GM23338 (cell line): ENCODE measurements at regions not wholly inside any gene's neighbourhood (a gene's known extent, or its start where the extent isn't known, plus 50 kb on each side); places are given as distances from the start of the nearest gene placed in this dataset.

Experiments
- ATAC-seq: fragments of 200-7000 bp; cut with Tn5 transposase; 3 replicates; pipeline ENCODE4 v1.9.1; 2020
- DNase-seq: peaks from one replicate; pipeline ENCODE4 v3.0.0-alpha.2; 2015; ENCODE audit warnings: low spot score
- H2AFZ ChIP-seq: fragments of 200-600 bp; sonication (generic); 2 replicates; pipeline ENCODE4 v1.8.0; 2016; ENCODE audit warnings: antibody characterized with exemption, mild to moderate bottlenecking, moderate library complexity
- H3F3A ChIP-seq: fragments of 200-600 bp; sonication (generic); replicated peaks from 2 replicates; pipeline ENCODE4 v1.8.0; 2017; ENCODE audit warnings: antibody characterized with exemption, mixed run types, low read depth
- H3K27ac ChIP-seq: fragments of 200-600 bp; sonication (generic); 2 replicates; pipeline ENCODE4 v1.6.1; 2016; ENCODE audit warnings: low read depth
- H3K27me3 ChIP-seq: fragments of 200-600 bp; sonication (generic); 2 replicates; pipeline ENCODE4 v1.8.0; 2016; ENCODE audit warnings: mild to moderate bottlenecking, mixed run types, moderate library complexity; ENCODE audit not compliant: insufficient read depth
- H3K36me3 ChIP-seq: fragments of 200-600 bp; sonication (generic); 2 replicates; pipeline ENCODE4 v1.8.0; 2016; ENCODE audit warnings: mild to moderate bottlenecking; ENCODE audit not compliant: insufficient read depth
- H3K4me1 ChIP-seq: fragments of 200-600 bp; sonication (generic); 2 replicates; pipeline ENCODE4 v1.8.0; 2016; ENCODE audit warnings: mild to moderate bottlenecking, moderate library complexity; ENCODE audit not compliant: insufficient read depth
- H3K4me2 ChIP-seq: fragments of 200-600 bp; sonication (generic); 2 replicates; pipeline ENCODE4 v1.7.1; 2017; ENCODE audit warnings: mixed run types
- H3K4me3 ChIP-seq: fragments of 200-600 bp; sonication (generic); 2 replicates; pipeline ENCODE4 v1.6.1; 2016; ENCODE audit warnings: mixed run types
- H3K79me2 ChIP-seq: fragments of 200-600 bp; sonication (generic); replicated peaks from 2 replicates; pipeline ENCODE4 v1.8.0; 2017; ENCODE audit warnings: mild to moderate bottlenecking; ENCODE audit not compliant: insufficient read depth
- H3K9me2 ChIP-seq: fragments of 200-600 bp; sonication (generic); 2 replicates; pipeline ENCODE4 v1.8.0; 2017; ENCODE audit not compliant: insufficient read depth
- H4K20me1 ChIP-seq: fragments of 200-600 bp; sonication (generic); replicated peaks from 2 replicates; pipeline ENCODE4 v1.8.0; 2017; ENCODE audit warnings: mild to moderate bottlenecking; ENCODE audit not compliant: insufficient read depth
- H3K27ac Mint-ChIP-seq: 2 replicates; pipeline ENCODE4 v1.8.0; 2020; ENCODE audit warnings: inconsistent platforms, mild to moderate bottlenecking, moderate library complexity, mixed read lengths
- H3K27me3 Mint-ChIP-seq: 3 replicates; pipeline ENCODE4 v1.8.0; 2022; ENCODE audit warnings: low read depth, mild to moderate bottlenecking, moderate library complexity, mixed read lengths, inconsistent platforms; ENCODE audit not compliant: insufficient read depth, poor library complexity
- H3K36me3 Mint-ChIP-seq: 3 replicates; pipeline ENCODE4 v1.8.0; 2021; ENCODE audit warnings: low read depth, mild to moderate bottlenecking, inconsistent platforms, moderate library complexity, mixed read lengths
- H3K4me1 Mint-ChIP-seq: 3 replicates; pipeline ENCODE4 v1.8.0; 2020; ENCODE audit warnings: mild to moderate bottlenecking, inconsistent platforms, mixed read lengths
- H3K4me3 Mint-ChIP-seq: 3 replicates; pipeline ENCODE4 v1.8.0; 2021; ENCODE audit warnings: moderate library complexity, mild to moderate bottlenecking, inconsistent platforms, mixed read lengths
- H3K9me3 Mint-ChIP-seq: 3 replicates; pipeline ENCODE4 v1.8.0; 2020; ENCODE audit warnings: moderate library complexity, mild to moderate bottlenecking, inconsistent platforms, mixed read lengths
- CREB1 ChIP-seq: fragments of 250-450 bp; sonication (Bioruptor Pico); IDR thresholded peaks from 2 replicates; pipeline ENCODE4 v1.5.0; 2020; ENCODE audit warnings: low read depth, mild to moderate bottlenecking, moderate library complexity
- EZH2phosphoT487 ChIP-seq: fragments of 200-600 bp; sonication (generic); IDR thresholded peaks from one replicate; pipeline ENCODE4 v1.8.1; 2018; ENCODE audit warnings: antibody characterized with exemption; ENCODE audit not compliant: unreplicated experiment
- JUNB ChIP-seq: IDR thresholded peaks from one replicate; pipeline ENCODE4 v1.6.1; 2016; ENCODE audit warnings: antibody characterized with exemption; ENCODE audit not compliant: unreplicated experiment
- NANOG ChIP-seq: IDR thresholded peaks from 2 replicates; pipeline ENCODE4 v1.6.1; 2016; ENCODE audit warnings: antibody characterized with exemption, borderline replicate concordance
- POLR2AphosphoS5 ChIP-seq: IDR thresholded peaks from 2 replicates; pipeline ENCODE4 v1.6.1; 2016; ENCODE audit warnings: antibody characterized with exemption, low read depth
- STAT1 ChIP-seq: IDR thresholded peaks from one replicate; pipeline ENCODE4 v1.6.1; 2016; ENCODE audit warnings: antibody characterized with exemption; ENCODE audit not compliant: unreplicated experiment
- ZNF114 ChIP-seq: fragments of 250-450 bp; sonication (Bioruptor Pico); IDR thresholded peaks from 2 replicates; pipeline ENCODE4 v1.5.0; 2020; ENCODE audit warnings: mild to moderate bottlenecking, moderate library complexity
- TF ChIP-seq, protein P1 (sequence below): fragments of 250-450 bp; sonication (Bioruptor Pico); IDR thresholded peaks from 2 replicates; pipeline ENCODE4 v1.5.0; 2020; ENCODE audit warnings: mild to moderate bottlenecking, moderate library complexity
- TF ChIP-seq, protein P2 (sequence below), 2 experiments: fragments of 200-600 bp in 1 of 2; sonication (generic) in 1 of 2; conservative IDR thresholded peaks; 2 replicates each; pipeline versions ENCODE4 v1.5.1 to v1.6.1; 2016 to 2017; ENCODE audit warnings: antibody characterized with exemption in 2 of 2, low read depth in 2 of 2, mild to moderate bottlenecking in 2 of 2, moderate library complexity in 1 of 2
- TF ChIP-seq, protein P3 (sequence below): IDR thresholded peaks from one replicate; pipeline ENCODE4 v1.6.1; 2018; ENCODE audit warnings: antibody characterized with exemption; ENCODE audit not compliant: unreplicated experiment

DNA sequence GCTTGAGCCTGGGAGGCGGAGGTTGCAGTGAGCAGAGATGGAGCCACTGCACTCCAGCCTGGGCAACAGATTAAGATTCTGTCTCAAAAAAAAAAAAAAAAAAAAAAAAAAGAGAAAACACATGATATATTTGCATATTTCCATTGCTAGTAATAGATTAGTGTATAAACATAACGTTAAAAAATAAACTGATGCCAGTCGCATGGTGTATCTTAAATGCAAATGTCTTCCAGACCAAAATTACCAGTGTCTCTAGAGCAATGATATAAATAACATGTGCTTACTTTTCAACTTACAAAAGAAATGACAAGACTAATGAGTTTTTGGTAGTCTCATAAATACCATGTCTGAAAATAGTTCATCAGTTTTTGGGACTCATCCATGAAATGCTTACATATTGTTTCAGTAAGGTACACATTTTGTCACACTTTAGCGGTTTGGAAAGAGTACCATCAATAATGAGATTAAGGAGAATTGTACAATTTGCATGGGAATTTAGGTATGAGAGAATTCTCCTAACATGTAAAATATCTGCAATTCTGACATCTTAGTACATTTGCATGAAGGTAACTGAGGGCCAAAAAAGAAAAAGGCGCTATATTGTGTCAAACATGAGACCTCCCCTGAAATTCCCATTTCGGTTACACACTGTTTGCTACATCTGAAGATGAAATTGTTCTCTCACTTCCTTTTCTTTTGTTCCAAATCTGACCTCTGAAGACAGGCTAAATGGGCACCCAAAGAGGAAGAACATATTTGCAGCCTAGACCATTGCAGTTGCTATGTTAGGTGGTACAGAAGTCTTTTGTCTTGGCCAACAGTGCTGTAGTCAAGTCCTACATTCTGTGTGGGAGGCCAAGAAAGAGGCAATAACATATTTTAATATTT is 51.5 kb upstream of the PIP4K2A start:
- Mint-ChIP-seq H3K27ac (no peak overlapping the region), H3K36me3 (peaks cover 4% of the 10 kb centered on the region; the same call in 1 of the 3 replicates), H3K9me3 (peaks cover 4% of the 10 kb centered on the region; the same call in 1 of the 3 replicates), H3K4me3 (no peak overlapping the region), H3K27me3 (peaks cover 3% of the 10 kb centered on the region), H3K4me1 (no peaks in the 10 kb centered on the region; the same call in 2 of the 3 replicates)
- H4K20me1 ChIP-seq: no peaks in the 10 kb centered on the region
- H3K4me1 ChIP-seq: no peaks in the 10 kb centered on the region
- H3K36me3 ChIP-seq: no peaks in the 10 kb centered on the region
- TF ChIP-seq JUNB (no peak), EZH2phosphoT487 (no peak), NANOG (no peak)
- TF ChIP-seq, protein P1, sequence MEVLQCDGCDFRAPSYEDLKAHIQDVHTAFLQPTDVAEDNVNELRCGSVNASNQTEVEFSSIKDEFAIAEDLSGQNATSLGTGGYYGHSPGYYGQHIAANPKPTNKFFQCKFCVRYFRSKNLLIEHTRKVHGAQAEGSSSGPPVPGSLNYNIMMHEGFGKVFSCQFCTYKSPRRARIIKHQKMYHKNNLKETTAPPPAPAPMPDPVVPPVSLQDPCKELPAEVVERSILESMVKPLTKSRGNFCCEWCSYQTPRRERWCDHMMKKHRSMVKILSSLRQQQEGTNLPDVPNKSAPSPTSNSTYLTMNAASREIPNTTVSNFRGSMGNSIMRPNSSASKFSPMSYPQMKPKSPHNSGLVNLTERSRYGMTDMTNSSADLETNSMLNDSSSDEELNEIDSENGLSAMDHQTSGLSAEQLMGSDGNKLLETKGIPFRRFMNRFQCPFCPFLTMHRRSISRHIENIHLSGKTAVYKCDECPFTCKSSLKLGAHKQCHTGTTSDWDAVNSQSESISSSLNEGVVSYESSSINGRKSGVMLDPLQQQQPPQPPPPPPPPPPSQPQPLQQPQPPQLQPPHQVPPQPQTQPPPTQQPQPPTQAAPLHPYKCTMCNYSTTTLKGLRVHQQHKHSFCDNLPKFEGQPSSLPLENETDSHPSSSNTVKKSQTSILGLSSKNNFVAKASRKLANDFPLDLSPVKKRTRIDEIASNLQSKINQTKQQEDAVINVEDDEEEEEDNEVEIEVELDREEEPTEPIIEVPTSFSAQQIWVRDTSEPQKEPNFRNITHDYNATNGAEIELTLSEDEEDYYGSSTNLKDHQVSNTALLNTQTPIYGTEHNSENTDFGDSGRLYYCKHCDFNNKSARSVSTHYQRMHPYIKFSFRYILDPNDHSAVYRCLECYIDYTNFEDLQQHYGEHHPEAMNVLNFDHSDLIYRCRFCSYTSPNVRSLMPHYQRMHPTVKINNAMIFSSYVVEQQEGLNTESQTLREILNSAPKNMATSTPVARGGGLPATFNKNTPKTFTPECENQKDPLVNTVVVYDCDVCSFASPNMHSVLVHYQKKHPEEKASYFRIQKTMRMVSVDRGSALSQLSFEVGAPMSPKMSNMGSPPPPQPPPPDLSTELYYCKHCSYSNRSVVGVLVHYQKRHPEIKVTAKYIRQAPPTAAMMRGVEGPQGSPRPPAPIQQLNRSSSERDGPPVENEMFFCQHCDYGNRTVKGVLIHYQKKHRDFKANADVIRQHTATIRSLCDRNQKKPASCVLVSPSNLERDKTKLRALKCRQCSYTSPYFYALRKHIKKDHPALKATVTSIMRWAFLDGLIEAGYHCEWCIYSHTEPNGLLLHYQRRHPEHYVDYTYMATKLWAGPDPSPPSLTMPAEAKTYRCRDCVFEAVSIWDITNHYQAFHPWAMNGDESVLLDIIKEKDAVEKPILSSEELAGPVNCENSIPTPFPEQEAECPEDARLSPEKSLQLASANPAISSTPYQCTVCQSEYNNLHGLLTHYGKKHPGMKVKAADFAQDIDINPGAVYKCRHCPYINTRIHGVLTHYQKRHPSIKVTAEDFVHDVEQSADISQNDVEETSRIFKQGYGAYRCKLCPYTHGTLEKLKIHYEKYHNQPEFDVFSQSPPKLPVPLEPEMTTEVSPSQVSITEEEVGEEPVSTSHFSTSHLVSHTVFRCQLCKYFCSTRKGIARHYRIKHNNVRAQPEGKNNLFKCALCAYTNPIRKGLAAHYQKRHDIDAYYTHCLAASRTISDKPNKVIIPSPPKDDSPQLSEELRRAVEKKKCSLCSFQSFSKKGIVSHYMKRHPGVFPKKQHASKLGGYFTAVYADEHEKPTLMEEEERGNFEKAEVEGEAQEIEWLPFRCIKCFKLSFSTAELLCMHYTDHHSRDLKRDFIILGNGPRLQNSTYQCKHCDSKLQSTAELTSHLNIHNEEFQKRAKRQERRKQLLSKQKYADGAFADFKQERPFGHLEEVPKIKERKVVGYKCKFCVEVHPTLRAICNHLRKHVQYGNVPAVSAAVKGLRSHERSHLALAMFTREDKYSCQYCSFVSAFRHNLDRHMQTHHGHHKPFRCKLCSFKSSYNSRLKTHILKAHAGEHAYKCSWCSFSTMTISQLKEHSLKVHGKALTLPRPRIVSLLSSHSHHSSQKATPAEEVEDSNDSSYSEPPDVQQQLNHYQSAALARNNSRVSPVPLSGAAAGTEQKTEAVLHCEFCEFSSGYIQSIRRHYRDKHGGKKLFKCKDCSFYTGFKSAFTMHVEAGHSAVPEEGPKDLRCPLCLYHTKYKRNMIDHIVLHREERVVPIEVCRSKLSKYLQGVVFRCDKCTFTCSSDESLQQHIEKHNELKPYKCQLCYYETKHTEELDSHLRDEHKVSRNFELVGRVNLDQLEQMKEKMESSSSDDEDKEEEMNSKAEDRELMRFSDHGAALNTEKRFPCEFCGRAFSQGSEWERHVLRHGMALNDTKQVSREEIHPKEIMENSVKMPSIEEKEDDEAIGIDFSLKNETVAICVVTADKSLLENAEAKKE (CRISPR knock-in tag): no peak
- no peaks in the 10 kb centered on the region for H3K9me2 ChIP-seq
- no peak overlapping the region for H3K27ac ChIP-seq
- H3K4me2 ChIP-seq: no peak overlapping the region
- ATAC-seq (no peak), DNase-seq (no peak)
- H3F3A ChIP-seq: no peaks in the 10 kb centered on the region
- H3K4me3 ChIP-seq: no peak overlapping the region
- H2AFZ ChIP-seq: no peak overlapping the region
- H3K27me3 ChIP-seq: no peaks in the 10 kb centered on the region
- H3K79me2 ChIP-seq: no peaks in the 10 kb centered on the region

DNA sequence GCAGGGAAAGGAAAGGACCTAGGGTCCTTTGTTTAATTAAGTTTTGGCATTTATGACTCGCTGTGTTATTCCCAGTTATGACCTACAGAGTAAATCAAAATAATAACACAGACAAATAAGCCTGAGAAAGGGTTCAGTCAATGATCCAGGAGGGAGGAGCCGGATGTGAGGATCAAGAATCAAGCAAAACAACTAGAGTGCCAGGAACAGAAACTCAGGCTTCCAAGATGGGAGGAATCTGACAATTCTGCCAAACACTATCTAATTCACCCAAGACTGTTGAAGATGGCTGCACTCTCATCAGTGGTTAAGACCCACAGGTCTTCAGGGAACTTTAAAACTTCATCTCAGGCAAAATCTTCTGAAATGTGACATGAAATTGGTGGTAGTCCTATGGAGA is 50.3 kb upstream of the PIP4K2A start:
- H3K9me2 ChIP-seq: no peaks in the 10 kb centered on the region
- Mint-ChIP-seq H3K27me3 (peaks cover 3% of the 10 kb centered on the region), H3K27ac (no peak overlapping the region), H3K4me3 (no peak overlapping the region), H3K36me3 (no peaks in the 10 kb centered on the region), H3K4me1 (no peaks in the 10 kb centered on the region; the same call in 2 of the 3 replicates), H3K9me3 (no peaks in the 10 kb centered on the region)
- H3K4me2 ChIP-seq: no peak overlapping the region
- H3K27ac ChIP-seq: no peak overlapping the region
- H3F3A ChIP-seq: no peaks in the 10 kb centered on the region
- H3K27me3 ChIP-seq: no peaks in the 10 kb centered on the region
- H3K36me3 ChIP-seq: no peaks in the 10 kb centered on the region
- no peak overlapping the region for H3K4me3 ChIP-seq
- H3K79me2 ChIP-seq: no peaks in the 10 kb centered on the region
- no peaks in the 10 kb centered on the region for H4K20me1 ChIP-seq
- ATAC-seq (no peak), DNase-seq (no peak)
- no peaks in the 10 kb centered on the region for H3K4me1 ChIP-seq
- no peak overlapping the region for H2AFZ ChIP-seq
- TF ChIP-seq, protein P2, sequence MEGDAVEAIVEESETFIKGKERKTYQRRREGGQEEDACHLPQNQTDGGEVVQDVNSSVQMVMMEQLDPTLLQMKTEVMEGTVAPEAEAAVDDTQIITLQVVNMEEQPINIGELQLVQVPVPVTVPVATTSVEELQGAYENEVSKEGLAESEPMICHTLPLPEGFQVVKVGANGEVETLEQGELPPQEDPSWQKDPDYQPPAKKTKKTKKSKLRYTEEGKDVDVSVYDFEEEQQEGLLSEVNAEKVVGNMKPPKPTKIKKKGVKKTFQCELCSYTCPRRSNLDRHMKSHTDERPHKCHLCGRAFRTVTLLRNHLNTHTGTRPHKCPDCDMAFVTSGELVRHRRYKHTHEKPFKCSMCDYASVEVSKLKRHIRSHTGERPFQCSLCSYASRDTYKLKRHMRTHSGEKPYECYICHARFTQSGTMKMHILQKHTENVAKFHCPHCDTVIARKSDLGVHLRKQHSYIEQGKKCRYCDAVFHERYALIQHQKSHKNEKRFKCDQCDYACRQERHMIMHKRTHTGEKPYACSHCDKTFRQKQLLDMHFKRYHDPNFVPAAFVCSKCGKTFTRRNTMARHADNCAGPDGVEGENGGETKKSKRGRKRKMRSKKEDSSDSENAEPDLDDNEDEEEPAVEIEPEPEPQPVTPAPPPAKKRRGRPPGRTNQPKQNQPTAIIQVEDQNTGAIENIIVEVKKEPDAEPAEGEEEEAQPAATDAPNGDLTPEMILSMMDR (conservative IDR thresholded peaks at IDR 0.05; ENCODE audit: low read depth in 2 of 2): no peak
- TF ChIP-seq ZNF114 (CRISPR knock-in tag) (no peak), CREB1 (CRISPR knock-in tag) (no peak), POLR2AphosphoS5 (no peak), STAT1 (no peak)
- TF ChIP-seq, protein P3, sequence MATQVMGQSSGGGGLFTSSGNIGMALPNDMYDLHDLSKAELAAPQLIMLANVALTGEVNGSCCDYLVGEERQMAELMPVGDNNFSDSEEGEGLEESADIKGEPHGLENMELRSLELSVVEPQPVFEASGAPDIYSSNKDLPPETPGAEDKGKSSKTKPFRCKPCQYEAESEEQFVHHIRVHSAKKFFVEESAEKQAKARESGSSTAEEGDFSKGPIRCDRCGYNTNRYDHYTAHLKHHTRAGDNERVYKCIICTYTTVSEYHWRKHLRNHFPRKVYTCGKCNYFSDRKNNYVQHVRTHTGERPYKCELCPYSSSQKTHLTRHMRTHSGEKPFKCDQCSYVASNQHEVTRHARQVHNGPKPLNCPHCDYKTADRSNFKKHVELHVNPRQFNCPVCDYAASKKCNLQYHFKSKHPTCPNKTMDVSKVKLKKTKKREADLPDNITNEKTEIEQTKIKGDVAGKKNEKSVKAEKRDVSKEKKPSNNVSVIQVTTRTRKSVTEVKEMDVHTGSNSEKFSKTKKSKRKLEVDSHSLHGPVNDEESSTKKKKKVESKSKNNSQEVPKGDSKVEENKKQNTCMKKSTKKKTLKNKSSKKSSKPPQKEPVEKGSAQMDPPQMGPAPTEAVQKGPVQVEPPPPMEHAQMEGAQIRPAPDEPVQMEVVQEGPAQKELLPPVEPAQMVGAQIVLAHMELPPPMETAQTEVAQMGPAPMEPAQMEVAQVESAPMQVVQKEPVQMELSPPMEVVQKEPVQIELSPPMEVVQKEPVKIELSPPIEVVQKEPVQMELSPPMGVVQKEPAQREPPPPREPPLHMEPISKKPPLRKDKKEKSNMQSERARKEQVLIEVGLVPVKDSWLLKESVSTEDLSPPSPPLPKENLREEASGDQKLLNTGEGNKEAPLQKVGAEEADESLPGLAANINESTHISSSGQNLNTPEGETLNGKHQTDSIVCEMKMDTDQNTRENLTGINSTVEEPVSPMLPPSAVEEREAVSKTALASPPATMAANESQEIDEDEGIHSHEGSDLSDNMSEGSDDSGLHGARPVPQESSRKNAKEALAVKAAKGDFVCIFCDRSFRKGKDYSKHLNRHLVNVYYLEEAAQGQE: no peak
